ENCODE measurements at regions not wholly inside any gene's neighbourhood (a gene's known extent, or its start where the extent isn't known, plus 50 kb on each side); places are given as distances from the start of the nearest gene placed in this dataset.

DNA sequence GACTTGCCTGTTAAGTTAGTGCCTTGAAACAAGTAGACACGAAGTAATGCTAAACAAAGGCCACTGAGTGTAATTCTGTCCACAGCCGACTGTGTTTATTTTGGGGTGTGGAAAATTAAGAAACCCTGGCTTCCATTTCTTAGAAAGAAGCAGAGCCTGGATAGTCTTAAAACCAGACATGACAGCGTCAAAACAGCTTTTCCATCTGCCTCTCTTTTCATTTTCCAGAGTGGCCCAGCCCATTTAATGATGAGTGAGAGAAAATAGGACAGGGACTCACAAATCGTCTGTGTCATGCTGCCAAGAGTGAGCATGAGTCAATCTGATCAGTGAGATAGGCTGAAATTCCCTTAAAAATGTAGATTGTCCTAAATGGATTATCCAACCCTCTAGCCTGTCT lies 485.9 kb downstream of the JRKL start:
- Histone ChIP-seq H3K27ac (ENCODE audit: low read depth in 1 of 2, low read length in 2 of 2) (no peak overlapping the region), H3K36me3 (ENCODE audit: control insufficient read depth in 4 of 4, insufficient read depth in 3 of 4, low read depth in 1 of 4, low read length in 3 of 4) (no peaks in the 10 kb centered on the region), H3K4me1 (ENCODE audit: control insufficient read depth in 4 of 4, insufficient read depth in 4 of 4, low read length in 3 of 4) (no peaks in the 10 kb centered on the region), H3K27me3 (ENCODE audit: control insufficient read depth in 4 of 4, insufficient read depth in 4 of 4, low read length in 3 of 4) (no peaks in the 10 kb centered on the region), H3K4me3 (ENCODE audit: low read depth in 1 of 3, low read length in 3 of 3) (no peak overlapping the region), H3K9ac (ENCODE audit: low read depth in 1 of 2, low read length in 2 of 2) (no peak overlapping the region), H3K9me3 (ENCODE audit: control insufficient read depth in 4 of 4, low read length in 3 of 4) (peaks cover 0 to 4% (median 0%) of the 10 kb centered on the region in 4 donors)
- WGBS, result 55% methylated on average over 4 of the region's 4 CpGs
- no peak for DNase-seq (ENCODE audit: low spot score)
- no peak for TF ChIP-seq FOXA2 (IDR thresholded peaks at IDR 0.05)
- TF ChIP-seq, protein P1, sequence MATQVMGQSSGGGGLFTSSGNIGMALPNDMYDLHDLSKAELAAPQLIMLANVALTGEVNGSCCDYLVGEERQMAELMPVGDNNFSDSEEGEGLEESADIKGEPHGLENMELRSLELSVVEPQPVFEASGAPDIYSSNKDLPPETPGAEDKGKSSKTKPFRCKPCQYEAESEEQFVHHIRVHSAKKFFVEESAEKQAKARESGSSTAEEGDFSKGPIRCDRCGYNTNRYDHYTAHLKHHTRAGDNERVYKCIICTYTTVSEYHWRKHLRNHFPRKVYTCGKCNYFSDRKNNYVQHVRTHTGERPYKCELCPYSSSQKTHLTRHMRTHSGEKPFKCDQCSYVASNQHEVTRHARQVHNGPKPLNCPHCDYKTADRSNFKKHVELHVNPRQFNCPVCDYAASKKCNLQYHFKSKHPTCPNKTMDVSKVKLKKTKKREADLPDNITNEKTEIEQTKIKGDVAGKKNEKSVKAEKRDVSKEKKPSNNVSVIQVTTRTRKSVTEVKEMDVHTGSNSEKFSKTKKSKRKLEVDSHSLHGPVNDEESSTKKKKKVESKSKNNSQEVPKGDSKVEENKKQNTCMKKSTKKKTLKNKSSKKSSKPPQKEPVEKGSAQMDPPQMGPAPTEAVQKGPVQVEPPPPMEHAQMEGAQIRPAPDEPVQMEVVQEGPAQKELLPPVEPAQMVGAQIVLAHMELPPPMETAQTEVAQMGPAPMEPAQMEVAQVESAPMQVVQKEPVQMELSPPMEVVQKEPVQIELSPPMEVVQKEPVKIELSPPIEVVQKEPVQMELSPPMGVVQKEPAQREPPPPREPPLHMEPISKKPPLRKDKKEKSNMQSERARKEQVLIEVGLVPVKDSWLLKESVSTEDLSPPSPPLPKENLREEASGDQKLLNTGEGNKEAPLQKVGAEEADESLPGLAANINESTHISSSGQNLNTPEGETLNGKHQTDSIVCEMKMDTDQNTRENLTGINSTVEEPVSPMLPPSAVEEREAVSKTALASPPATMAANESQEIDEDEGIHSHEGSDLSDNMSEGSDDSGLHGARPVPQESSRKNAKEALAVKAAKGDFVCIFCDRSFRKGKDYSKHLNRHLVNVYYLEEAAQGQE (IDR thresholded peaks at IDR 0.05), result no peak
- TF ChIP-seq RXRA (IDR thresholded peaks at IDR 0.05), result no peak
- TF ChIP-seq, protein P2, sequence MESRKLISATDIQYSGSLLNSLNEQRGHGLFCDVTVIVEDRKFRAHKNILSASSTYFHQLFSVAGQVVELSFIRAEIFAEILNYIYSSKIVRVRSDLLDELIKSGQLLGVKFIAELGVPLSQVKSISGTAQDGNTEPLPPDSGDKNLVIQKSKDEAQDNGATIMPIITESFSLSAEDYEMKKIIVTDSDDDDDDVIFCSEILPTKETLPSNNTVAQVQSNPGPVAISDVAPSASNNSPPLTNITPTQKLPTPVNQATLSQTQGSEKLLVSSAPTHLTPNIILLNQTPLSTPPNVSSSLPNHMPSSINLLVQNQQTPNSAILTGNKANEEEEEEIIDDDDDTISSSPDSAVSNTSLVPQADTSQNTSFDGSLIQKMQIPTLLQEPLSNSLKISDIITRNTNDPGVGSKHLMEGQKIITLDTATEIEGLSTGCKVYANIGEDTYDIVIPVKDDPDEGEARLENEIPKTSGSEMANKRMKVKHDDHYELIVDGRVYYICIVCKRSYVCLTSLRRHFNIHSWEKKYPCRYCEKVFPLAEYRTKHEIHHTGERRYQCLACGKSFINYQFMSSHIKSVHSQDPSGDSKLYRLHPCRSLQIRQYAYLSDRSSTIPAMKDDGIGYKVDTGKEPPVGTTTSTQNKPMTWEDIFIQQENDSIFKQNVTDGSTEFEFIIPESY (IDR thresholded peaks at IDR 0.05), result no peak
- no peak for TF ChIP-seq HNF4A (conservative IDR thresholded peaks at IDR 0.05)
- TF ChIP-seq, protein P3, sequence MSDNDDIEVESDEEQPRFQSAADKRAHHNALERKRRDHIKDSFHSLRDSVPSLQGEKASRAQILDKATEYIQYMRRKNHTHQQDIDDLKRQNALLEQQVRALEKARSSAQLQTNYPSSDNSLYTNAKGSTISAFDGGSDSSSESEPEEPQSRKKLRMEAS (IDR thresholded peaks at IDR 0.05), result no peak
- no peak for TF ChIP-seq JUND (IDR thresholded peaks at IDR 0.05)
- TF ChIP-seq, protein P4, sequence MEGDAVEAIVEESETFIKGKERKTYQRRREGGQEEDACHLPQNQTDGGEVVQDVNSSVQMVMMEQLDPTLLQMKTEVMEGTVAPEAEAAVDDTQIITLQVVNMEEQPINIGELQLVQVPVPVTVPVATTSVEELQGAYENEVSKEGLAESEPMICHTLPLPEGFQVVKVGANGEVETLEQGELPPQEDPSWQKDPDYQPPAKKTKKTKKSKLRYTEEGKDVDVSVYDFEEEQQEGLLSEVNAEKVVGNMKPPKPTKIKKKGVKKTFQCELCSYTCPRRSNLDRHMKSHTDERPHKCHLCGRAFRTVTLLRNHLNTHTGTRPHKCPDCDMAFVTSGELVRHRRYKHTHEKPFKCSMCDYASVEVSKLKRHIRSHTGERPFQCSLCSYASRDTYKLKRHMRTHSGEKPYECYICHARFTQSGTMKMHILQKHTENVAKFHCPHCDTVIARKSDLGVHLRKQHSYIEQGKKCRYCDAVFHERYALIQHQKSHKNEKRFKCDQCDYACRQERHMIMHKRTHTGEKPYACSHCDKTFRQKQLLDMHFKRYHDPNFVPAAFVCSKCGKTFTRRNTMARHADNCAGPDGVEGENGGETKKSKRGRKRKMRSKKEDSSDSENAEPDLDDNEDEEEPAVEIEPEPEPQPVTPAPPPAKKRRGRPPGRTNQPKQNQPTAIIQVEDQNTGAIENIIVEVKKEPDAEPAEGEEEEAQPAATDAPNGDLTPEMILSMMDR (IDR thresholded peaks at IDR 0.05; ENCODE audit: low read depth, low read length, missing input control), result no peak
- TF ChIP-seq FOXA1 (IDR thresholded peaks at IDR 0.05), result no peak
- no peak for TF ChIP-seq YY1 (IDR thresholded peaks at IDR 0.05)
- no peak for TF ChIP-seq RAD21 (IDR thresholded peaks at IDR 0.05)
- TF ChIP-seq NR2F2 (IDR thresholded peaks at IDR 0.05), result no peak
- no peak for TF ChIP-seq TAF1 (conservative IDR thresholded peaks at IDR 0.05)

DNA sequence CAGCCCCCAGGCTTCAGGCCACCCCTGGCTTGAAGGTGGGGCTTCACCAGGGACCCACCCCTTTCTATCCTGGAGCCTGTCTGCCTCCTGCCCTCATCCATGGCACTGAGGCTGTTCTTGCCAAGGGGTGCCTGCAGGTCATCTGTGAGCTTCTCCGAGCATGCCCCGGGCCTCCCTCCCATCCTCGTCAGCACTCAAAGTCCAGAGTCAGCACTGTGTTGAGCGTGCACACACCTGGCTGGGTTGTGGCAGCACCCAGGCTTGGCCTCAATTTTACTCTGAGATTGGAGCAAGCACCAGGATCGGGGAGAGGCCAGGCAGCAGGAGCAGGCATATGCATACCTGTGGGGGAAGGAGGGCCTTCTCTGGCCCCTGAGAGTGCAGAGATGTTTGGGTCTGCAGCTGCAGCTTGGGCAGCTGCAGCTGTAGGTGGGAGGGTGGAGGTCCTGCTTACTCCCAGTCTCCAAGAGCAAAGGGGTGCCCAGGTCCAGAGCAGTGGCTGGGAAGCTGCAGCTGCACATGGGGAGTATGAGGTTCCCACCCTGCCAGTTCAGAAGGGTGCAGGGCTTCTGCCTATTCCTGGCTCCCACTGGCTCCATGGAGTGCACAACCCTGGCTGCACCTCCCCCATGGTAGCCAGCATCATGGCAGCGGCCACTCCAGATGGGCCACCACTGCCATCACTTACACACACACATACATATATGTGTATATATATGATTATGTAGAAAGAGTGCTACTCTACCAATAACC lies 488.7 kb downstream of the JRKL start:
- H3K27me3 ChIP-seq (ENCODE audit: control insufficient read depth in 4 of 4, insufficient read depth in 4 of 4, low read length in 3 of 4), result no peaks in the 10 kb centered on the region
- H3K4me1 ChIP-seq (ENCODE audit: control insufficient read depth in 4 of 4, insufficient read depth in 4 of 4, low read length in 3 of 4), result no peaks in the 10 kb centered on the region
- TF ChIP-seq SP1 (IDR thresholded peaks at IDR 0.05), result no peak
- TF ChIP-seq JUND (IDR thresholded peaks at IDR 0.05), result no peak
- no peak for TF ChIP-seq FOXA1 (IDR thresholded peaks at IDR 0.05)
- TF ChIP-seq YY1 (IDR thresholded peaks at IDR 0.05), result no peak
- no peak for TF ChIP-seq GABPA (IDR thresholded peaks at IDR 0.05 in 1 of 2, conservative IDR thresholded peaks at IDR 0.05 in 1 of 2)
- TF ChIP-seq, protein P4 (IDR thresholded peaks at IDR 0.05; ENCODE audit: low read depth, low read length, missing input control), result no peak
- TF ChIP-seq RXRA (IDR thresholded peaks at IDR 0.05), result no peak
- TF ChIP-seq, protein P2 (IDR thresholded peaks at IDR 0.05), result no peak
- no peak for TF ChIP-seq EGR1 (IDR thresholded peaks at IDR 0.05; ENCODE audit: low read depth in 2 of 2)
- TF ChIP-seq NR2F2 (IDR thresholded peaks at IDR 0.05), result no peak
- H3K27ac ChIP-seq (ENCODE audit: low read depth in 1 of 2, low read length in 2 of 2), result no peak overlapping the region
- H3K9ac ChIP-seq (ENCODE audit: low read depth in 1 of 2, low read length in 2 of 2), result no peak overlapping the region
- H3K4me3 ChIP-seq (ENCODE audit: low read depth in 1 of 3, low read length in 3 of 3), result no peak overlapping the region
- DNase-seq (ENCODE audit: low spot score), result no peak
- 86% methylated on average over 6 of the region's 6 CpGs for WGBS
- no peaks in the 10 kb centered on the region for H3K36me3 ChIP-seq (ENCODE audit: control insufficient read depth in 4 of 4, insufficient read depth in 3 of 4, low read depth in 1 of 4, low read length in 3 of 4)
- peaks cover 0 to 4% (median 0%) of the 10 kb centered on the region in 4 donors for H3K9me3 ChIP-seq (ENCODE audit: control insufficient read depth in 4 of 4, low read length in 3 of 4)
